GM18909 (cell line): ENCODE measurements at regions not wholly inside any gene's neighbourhood (a gene's known extent, or its start where the extent isn't known, plus 50 kb on each side); places are given as distances from the start of the nearest gene placed in this dataset.

Source experiments
- ATAC-seq: cut with Tn5 transposase; IDR thresholded peaks from one replicate; pipeline ENCODE4 v1.9.1; 2021; ENCODE audit warnings: mild to moderate bottlenecking; ENCODE audit not compliant: unreplicated experiment, poor library complexity

DNA sequence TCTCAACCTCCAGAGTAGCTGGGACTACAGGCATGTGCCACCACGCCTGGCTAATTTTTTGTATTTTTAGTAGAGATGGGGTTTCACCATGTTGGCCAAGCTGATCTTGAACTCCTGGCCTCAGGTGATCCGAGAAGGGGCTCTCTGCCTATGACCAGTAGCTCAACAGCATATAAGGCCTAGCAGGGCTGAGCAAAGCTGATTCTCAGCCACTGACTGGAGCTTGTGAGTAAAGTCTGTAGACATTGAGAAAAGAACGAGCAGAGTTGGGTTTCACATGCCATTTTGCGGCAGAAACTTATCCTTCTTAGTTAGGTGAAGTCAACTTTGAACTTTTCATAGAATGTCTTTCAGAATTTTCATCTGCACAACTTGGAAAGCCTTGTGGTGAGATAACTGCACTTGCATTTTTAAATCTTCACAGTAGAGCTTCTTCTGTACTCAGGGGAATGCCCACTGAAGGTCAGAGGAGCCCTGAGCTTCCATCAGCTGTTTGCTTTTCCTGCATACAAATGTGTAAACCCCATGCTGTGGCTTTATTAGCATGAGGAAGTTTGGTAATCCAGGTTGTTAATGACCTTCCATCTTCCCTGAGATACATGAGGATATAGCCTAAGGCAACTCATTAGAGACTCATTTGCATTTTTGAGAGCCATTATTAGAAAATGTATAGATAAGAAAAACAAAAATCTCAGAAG, 602.4 kb downstream of the METTL4 start:
- no peak for ATAC-seq

DNA sequence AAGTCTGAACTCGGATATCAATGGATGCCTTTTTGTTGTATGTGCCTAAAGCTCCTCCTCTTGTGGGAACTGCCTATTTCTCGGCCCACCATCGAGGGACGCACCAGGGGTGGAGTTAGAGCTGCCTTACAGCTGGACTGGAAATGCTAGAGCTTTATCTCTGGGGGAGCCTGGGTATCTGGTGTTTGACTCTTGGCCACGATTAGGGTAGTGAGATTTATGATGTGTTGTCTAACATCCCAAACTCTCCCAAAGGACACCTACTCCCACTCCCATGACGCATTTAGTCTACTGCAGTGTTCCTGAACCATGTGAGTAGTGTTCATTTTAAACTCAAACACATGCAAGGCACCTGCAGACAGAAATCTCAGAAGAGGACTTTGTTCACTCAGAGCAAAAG, 594.8 kb downstream of the METTL4 start:
- ATAC-seq = no peak

DNA sequence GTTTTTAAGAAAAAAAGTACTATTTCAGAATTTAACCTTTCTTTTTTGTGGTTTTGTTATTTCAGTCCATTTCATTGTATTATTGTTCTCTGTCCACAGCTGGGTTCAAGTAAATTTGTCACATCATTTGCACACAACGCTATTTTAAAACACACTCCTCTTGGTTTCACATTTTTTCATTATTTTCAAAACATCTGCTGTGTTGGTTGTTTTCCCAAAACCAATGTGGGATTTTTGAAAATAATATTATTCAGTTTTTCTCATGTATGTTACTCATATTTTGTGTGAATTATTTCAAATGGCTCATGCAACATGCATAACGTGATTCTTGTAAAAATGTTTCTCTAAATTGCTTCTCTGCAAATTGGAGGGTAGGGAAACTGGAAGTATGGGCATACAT, 589.2 kb downstream of the METTL4 start:
- ATAC-seq = no peak

DNA sequence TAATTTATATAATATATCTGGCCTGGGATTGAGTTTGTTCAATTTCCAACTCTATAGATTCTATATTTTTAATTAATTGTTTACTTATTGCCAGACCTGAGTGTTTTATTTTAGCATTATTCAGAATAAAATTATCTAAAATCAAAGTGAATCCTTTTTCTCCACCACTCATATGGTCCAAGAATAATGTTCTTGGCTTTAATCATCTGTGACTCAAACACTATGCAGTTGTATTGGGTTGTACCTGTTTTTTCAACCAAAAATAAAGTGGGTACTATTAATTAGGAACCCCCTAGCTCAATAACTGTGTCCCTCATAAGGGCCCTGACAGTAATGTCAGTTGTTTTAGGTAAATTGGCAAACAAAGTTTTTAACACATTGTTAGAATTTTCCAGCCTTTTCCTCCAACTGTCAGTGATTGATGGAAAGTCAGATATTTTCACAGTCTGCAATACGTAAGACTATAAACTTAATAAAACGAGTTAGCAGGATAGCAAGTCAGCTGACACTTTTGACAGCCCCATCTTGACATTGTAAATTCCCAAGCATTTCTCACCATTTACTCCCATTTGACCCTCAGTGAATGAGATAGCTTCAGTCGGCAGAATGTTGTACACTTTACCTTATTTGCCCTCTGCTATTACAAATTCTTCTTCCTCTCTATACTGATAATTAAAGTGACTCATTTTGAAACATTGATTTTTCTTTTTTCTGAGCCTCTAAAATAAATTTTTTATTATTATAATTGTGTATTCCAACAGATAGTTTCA, 587.4 kb downstream of the METTL4 start:
- ATAC-seq = no peak

DNA sequence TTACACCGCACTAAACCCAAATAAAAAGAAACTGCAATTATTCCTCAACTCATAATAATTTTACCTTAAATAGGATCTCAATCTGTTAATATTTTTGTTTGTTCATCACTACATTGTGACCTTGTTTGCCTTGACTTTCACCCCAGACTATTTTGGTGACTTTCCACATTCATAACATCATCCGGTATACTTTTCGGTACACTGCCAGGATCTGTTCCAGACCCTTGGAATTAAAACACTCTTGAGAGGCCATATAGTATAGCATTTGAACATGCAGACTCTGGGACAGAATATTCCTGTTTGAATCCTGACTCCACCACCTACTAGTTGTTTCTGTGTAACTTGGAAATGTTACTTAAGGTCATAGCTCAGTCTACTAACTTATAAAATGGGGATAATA, 577.4 kb downstream of the METTL4 start:
- no peak for ATAC-seq

DNA sequence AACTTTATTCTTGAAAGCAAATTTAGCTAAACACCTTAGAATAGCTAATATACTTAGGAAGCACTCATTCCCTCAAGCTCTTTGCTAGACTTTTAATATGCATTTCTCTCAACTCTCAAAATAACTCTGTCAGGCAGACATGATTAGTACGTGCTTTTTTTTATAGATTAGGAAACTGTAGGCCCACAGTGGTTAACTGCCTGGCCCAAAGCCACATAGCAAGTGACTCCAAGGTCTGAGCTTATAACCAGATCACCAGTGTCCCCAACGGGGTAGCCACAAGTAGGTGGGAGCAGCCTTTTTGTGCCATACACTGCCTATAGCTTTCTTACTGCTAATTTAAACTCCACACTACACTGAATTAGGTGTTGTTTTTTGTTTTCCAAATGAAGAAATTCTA, 576.8 kb downstream of the METTL4 start:
- ATAC-seq = no peak

DNA sequence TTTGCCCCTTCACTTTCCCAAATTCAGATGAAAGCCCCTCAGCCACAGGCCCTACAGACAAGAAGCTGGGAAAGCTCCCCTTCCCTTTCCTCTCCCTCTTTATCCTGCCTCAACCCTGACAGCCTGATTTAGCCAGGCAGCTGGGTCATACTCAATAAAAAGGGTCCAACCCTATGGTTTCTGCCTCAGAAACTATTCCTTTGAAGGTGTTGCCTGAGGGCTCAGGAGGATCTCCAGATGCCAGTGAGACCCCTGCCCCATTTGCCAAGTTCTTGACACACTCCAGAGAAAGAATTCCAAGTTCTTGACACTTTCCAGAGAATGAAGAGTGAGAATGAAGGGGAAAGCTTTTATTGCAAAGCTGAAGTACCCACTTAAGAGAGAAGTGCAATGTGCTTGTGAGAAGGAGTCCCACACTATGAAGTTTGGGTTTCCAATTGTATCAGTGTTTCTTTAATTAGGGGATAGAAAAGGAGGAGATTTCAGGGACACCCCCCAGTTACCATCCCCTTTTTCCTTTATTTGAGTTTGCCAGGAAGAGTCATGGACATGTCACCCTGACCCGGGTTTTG, 576.2 kb downstream of the METTL4 start:
- ATAC-seq = no peak

DNA sequence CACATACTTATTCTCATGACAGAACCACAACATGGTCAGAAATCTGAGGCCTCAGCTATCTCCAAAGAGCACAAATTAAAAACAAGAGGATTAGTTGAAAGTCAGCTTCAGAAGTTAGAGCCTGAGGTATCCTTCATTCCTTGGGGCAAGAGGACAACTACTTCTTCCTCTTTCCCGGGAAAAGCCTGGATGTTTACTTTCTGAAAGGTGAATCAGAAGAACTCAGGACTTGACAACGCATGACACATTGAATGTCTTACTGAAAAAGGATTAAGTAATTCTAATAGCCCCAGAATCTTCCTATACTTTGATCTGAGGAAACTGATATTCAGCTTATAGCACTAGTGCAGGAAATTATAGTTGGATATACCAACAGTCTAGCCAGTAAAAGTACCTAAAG, 573.2 kb downstream of the METTL4 start:
- no peak for ATAC-seq

DNA sequence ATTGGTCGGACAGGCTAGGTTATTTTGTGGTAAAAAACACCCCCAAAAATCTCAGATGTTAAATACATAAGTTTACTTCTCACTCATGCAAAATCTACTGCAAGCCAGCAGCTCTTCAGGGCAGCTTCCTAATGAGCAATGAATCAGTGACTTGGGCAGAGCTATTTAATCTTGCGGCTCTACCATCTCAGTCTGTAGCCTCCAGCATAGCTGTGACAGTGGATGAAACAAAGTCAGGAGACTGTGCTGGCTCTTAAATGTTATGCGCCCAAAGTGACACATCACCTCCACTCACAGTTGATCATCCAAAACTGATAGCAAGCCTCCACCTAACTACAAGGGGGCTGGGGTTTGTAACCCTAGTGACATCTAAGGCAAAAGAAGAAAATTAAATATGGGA, 571.9 kb downstream of the METTL4 start:
- ATAC-seq = no peak

DNA sequence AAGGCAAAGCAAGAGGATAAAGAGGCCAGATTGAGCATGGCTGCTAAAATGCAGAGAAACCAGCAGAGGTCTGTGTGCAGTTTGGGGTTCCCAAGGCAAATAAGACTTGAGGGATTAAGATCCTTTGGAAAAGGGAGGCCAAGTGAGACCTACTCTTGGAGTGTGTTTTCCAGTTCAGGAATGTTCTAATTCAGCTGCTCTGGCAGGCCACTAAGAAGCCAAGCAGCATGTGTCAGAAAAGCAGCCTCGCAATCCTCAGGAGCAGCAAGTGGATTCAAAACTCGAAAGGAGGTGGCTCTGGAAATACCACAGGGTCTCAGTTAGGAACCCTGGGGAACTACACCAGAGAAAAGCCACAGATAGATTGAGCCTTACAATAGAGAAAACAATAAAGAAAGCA, 569.2 kb downstream of the METTL4 start:
- ATAC-seq = no peak

DNA sequence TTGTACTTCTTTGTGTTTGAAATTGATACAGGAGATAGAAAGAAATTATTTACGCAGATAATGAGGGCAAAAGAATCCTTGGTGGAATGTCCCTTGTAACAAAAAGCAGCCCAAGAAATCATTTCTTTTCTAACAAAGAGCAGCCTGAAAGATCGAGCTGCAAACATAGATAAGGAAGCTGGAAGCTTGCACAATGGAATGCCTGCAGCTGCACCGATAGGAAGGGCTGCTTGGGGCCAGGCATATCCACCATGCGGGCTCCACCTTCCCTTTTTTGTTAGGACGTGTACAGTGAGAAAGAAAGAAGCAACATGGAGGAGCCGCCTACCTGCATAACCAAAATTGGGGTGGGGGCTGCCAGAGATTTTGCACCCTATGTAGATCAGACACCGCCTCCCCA, 568.7 kb downstream of the METTL4 start:
- ATAC-seq = no peak

DNA sequence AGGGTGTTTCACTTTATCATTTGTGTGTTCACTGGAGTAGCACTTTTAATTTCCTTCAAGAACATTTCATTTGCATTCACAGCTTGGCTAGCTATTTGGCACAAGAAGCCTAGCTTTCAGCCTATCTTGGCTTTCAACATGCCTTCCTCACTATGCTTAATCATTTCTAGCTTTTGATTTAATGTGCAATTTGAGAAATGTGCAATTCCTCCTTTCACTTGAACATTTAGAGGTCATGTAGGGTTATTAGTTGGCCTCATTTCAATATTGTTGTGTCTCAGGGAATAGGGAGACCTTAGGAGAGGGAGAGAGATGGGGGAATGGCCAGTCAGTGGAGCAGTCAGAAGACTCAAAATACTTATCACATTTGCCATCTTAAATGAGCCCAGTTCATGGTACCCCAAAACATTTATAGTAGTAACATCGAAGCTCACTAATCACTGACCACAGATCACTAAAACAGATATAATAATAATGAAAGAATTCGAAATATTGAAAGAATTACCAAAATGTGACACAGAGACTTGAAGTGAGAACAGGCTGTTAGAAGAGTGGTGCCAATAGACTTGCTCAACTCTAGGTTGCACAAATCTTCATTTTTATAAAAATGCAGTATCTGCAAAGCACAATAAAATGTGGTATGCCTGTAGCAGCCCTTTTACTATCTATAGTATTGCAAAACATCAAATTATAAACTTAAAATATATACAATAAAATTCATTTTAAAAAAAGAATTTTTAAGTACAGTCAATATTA, 561.2 kb downstream of the METTL4 start:
- ATAC-seq = no peak

DNA sequence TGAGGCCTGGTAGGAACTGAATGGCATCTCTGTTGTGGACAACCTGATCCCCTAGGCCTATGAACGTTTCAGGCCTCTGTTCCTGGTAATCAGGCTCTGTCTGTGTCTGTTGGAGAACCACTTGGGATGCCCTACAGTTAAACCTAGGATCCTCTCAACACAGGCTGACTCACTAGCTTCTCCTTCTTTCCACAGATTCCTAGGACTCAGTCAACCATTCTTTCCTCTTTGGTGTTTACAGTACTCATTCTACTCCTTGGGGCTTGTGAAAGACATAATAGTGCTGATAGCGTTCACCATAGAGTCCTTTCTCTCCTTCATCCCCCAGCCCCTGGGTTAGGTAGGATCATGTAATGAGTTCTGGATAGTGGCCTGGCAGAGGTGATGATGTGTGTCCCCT, 544.3 kb downstream of the METTL4 start:
- no peak for ATAC-seq

DNA sequence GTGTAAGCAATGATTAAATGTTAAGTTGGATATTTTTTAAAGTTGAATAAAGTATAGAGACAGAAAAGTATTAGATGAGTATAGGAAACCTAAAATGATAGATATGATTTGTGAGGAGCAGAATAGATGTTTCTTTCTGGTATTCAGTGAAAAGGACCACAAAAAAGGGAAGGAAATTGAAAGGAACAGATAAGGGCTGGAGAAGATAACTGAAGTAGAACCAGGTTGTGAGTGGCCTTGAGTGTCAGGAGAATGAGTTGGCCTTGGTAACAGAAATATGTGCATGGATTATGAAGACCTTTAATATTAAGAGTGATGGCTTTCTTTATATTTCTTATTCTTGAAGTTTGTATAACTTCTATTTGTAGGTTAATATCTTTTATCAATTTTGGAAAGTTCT, 543.5 kb downstream of the METTL4 start:
- no peak for ATAC-seq

DNA sequence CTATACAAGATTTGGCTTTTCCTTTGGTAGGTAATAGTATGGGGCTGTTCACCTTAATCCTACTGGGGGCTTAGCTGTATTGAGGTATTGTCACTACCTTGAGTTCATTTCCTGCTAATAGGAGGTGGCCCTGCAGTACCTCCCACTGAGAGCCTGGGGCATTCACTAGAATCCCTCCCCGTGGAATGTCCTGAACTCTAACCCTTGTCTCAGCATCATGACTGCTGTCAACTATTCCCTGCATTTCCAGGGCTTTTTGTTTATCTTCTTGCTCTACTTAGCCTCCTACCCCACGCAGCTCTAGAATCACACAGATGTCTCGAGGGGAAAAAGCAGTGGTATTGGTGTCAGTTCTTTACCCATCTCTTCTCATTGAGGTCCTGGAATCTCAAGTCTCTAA, 542.3 kb downstream of the METTL4 start:
- no peak for ATAC-seq

DNA sequence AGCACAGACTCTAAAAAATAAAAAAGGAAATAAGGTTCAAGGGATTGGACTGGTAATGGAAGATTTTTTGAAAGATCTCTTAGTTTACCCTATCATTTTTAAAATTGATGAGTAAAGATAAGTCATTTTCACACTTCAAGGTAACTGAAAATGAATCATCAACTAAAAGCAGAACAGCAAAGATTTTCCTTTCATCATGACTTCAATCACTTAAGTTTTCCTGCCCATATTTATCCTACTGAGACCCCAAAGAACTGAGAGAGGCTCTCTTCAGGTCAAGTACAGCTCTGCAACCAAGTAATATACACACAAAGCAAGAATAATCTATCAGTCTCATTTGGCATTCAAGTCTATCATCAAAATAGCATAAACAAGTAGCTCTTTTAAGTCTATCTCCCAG, 540.7 kb downstream of the METTL4 start:
- ATAC-seq = no peak

DNA sequence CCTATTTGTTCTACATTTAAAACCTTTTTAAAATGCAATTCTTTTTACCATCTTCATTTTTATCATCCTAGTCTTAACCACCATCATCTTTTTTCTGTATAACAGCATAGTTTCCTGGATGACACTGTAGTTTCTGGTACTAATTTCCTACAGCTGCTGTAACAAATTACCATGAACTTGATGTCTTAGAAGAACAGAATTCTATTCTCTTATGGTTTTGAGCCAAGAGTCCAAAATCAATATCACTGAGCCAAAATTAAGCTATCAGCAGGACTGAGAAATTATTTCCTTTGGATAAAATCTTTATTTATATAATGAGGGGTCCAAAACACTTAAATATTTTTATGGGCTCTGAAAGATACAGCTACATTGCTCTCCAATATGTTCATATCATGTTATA, 539.3 kb downstream of the METTL4 start:
- ATAC-seq = no peak

DNA sequence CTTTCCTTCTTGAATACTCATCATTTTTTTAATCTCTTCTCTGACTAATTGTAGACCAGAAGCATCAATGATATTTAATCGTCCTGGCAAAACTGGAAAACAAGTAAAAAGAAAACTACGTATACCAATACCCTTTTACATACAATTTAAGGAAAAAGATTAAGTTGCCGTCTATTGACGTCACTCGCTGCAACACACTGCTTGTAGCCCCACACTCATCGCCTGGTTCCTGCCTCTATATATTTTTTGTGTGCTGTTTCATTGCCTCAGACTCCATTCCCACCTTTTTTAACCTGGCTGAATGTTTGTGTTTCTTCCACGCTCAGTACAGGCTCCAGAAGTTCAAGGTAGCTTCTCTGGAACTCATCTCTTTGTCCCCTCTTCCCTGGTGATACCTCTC, 536.2 kb downstream of the METTL4 start:
- ATAC-seq = no peak

DNA sequence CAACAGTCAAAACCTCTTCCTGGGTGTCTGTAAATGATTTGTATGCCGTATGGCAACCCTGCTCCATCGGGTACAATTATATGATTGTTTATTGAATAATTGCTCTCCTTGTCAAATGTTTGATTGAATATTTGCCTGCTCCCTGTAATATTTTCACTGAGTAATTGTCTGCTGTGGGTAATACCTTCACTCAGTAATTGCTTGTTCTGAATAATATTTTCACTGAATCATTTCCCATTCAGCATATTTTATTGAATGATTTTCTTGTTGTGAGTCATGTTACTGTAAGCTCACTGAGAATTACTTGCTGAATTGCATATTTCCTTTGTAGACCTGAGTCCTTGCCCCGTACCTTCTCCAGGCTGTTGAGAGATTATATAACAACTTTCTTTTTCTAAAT, 535.2 kb downstream of the METTL4 start:
- ATAC-seq = no peak

DNA sequence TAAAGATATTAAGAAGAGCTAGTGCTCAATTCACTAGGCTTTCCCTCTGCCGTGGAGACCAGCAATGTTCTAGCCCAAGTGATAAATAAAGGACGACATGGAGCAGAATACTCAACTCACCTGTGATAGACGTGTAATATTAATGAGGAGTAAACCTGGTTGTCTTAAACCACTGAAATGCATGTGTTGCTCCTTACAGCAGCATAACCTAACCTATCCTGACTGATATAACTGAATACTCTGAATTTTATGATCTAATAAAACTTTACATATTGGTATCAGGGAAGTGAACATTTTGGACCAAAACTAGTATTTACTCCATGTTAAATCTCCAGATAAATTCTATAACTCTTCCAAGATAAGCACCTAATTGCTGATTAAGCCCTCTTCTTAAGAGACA, 531.0 kb downstream of the METTL4 start:
- ATAC-seq = no peak

DNA sequence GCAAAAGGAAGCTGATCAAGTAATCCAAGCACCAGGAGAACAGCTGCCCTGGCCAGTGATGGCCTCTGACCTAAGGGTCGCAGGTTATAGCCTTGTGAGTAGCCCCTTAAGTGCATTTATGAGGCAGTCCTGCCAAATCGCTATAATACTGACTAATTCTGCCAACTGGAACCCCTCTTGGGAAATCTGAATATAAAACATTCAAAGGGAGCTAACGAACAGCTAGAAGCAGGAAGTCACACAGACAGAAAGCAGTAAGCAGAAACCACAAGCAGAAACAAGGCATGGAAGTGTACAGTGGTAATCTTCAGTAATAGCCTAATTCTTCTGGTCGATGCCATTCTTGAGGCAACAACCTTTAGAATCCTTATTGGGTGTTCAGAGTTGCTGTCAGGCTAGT, 521.3 kb downstream of the METTL4 start:
- no peak for ATAC-seq
